ENCODE measurements at regions not wholly inside any gene's neighbourhood (a gene's known extent, or its start where the extent isn't known, plus 50 kb on each side); places are given as distances from the start of the nearest gene placed in this dataset.
"Not testable (repeated sequence)": the region's sequence is repeated elsewhere in the genome, so short reads cannot be mapped to it uniquely, and the experiment has no call there.

DNA sequence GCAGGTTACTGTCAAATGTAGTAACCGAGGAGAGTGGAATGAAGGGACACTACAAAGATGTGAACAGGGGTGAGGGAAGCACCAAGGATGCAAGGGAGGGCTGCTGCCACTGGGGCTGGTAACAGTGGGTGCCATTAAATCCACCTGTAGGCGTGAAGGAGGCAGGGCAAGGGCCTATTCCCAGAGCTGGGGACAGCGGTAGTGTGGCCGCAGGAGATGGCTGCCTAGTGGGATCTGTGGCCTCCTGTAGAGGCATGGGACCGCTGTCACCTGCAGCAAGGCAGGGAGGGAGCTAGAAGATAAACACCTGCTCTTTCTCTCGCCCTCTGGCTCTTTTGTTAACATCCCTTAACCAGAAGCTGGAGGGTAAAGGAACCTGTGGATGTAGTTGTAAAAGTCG, 80.5 kb upstream of the CNIH3 start:
- no peak for DNase-seq

DNA sequence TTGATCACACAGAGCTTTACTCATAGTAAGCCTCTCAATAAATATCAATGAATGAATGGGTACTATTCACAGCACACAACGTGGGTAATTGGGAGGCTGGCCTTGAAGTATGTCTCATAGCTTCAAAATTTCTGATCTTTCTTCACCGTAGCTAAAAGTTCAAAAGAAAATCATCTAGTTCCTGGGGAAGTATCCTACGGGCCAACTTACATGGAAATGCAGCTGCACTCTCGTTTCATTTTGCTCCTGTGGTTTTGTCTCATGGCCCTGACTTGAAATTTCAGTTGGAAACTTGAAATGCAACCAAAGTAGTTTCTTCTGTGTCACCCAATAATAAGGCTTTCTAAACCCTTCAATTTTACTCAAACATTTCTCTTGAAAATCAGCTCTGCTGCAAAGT, 76.1 kb upstream of the CNIH3 start:
- no peak for DNase-seq

DNA sequence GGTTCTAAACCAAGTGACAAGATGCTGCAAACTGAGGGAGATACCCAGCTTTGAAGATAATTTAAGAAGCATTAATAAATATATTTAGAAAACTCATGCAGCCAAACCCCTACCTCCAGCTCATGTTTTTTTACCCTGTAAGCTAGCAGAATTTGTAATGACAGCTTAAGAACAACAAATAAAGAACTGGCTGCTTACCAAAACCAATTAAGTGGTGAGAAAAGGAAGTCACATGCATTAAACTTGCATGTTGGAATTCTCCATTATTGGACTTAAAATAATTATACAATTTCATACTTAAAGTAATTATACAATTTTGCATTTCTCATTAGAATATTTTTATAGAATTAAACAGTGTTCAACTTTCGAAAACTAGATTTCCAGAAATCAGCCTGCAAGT, 75.6 kb upstream of the CNIH3 start:
- DNase-seq = no peak

DNA sequence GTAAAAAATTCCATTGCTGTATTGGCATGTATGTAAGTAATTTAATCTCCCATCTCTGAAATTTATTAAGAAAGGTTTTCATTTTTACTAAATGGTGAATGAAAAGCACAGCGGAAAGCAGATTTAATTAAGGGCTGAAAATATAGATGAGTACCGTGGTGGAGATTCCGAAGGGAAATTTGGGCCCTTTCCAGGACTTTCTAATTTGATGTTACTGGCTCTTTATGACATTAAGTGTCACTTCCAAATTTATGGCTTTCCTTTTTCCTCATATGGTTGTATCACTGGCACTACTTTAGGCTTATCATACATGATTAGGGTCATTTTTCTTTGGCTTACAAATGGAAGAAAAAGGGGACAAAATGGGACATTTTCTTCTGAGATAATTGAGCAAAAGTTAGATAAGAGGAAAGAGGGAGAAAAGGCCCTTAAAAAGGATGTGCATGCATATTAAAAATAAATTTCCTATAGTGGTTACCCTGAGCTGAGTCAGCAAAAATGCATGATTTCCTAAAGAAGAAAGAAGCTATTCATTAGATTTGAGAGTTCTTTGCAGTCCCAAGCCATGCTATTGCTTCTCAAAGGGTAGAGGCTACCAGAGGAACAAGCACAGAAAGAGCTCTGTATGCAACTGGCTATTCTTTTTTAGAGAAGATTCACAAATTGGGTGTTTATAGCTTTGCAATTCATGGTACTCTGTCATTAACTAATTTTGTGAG, 74.9 kb upstream of the CNIH3 start:
- no peak for DNase-seq

DNA sequence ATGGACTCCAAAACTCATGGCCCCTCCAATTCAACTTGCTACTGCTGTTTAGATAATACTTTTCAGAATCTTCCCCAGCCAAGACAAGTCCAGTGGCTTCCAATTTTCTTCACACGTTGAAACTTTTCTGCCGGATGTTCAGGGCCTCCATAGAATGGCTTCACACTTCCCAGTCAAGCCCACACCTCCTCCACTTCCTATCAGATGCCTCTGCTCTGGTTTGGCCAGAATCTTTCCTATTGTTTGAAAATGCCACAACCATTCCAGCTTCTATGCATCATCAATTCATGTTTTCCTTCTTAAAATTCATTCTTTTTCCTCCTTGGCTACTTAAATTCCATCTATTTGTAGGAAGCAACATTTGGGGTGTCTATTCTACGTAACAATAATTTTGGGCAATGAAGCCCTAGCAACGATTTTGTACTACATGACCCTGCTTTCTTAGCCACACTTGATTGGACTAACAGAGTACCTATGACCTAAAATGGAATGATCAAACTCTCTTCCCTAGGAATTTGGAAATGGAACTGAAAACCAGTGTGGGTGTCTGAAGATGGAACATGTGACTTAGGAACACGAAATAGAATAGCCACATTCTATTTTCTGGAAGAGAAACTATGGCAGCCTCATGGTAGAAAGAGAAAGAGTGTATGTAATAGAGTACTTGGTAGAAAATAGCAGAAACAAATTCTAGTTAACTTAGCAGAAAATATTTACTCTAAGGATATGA, 74.1 kb upstream of the CNIH3 start:
- peak; percentile 54 for DNase-seq

DNA sequence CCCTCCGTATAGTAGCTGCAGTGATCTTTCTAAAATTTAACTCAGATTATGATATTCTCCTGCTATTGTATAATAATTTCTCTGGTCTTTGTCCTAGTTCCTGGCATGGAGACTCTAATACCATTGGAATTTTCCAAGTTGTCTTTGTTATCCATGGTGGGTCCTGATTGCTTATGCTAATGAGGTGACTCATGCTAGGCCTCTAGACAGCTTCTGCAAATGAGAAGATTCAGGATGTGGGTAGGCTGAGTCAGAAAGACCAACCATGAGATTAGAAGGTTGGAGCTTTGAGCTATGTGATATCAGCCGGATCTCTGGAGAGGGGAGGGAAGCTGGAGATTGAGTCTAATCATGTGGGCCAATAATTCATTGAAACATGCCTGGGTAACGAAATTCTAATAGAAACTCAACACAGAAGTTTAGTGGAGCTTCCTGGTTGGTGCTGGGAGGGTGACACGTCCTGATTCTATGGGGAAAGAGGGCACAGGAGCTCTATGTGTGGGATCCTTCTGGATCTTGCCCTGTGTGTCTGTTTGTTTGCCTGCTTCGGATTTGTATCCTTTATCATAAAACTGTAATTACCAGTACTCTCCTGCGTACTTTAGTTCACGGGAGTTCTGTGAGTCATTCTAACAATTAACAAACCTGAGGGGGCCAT, 73.2 kb upstream of the CNIH3 start:
- peak; percentile 97 for DNase-seq

DNA sequence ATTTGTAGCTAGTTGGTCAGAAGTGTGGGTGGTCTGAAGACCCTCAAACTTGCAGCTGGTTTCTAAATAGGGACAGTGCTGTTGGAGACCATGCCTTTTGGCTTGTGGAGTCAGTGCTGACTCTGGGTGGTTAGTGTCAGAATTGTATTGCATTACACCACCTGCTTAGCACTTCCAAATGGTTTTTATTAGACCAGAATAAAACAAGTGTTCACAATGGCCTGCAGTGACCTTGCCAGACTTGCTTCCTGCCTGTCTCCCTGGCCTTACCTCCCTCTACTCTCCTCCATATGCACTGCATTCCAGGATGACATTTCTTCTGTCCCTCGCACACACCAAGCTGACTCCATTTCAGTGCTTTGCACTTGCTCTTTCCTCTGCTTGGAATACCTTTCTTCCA, 72.7 kb upstream of the CNIH3 start:
- peak; percentile 22 for DNase-seq

DNA sequence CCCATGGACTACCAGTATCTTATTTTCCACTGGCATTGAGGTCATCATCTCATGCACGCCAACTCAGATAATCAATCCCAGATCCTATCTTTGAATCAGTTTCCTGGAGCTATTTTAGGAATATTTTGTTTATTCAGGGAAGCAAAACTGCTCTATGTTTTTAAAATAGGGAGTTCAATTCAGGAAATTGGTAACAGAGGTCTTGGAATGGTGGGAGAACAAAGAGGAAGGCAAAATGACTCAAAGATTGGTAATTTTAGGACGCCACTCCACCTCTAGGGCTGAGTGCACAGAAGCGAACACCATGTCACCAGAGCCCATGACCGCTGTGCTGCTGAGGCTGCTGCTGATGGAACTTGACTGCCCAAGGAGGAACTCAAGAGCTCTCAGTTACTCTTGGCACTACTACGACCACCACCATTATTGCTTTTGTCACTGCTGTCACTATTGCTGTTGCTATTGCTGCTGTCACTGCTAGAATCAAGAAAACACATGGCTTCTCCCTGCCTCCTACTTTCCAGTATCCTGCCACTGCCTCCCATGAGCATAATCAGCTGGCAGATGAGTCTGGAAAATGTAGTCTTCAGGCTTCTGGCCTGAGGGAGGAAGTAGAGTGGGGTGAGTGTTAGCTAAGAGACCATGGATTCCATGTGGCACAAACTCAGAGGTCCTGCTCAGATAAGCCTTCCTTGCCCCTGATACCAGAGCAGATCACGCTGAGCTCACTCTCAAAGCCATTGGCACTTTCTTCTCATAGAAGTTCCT, 71.6 kb upstream of the CNIH3 start:
- DNase-seq = peak; percentile 77

DNA sequence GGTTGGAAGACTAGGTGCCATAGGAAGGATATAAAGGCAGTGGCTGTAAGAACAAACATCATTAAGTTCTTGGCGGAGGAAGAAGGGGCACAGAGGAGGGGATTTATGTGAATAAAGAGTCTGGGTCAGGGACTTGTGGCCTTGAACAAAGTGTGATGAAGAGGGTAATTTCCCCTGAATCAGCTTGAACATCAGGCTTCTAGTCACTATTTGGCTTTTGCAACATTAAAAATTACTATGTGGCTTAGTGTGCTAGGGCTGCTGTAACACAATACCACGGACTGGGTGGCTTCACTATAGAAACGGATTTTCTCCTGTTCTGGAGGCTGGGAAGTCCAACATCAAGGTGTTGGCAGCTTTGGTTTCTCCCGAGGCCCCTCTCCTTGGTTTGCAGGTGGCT, 70.5 kb upstream of the CNIH3 start:
- no peak for DNase-seq

DNA sequence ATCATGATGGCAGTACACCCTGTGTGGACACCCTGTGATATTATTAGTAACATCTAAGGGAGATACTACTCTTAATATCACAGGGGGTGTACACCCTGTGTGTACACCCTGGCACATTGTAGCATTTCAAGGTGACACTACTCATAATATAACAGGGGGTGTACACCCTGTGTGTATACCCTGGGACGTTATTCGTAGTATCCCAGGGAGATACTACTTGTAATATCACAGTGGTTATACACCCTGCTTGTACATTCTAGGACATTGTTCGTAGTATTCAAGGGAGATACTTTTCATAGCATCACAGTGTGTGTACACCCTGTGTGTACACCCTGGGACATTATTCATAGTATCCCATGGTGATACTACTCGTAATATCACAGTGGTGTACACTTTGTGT, 67.4 kb upstream of the CNIH3 start:
- DNase-seq = no peak

DNA sequence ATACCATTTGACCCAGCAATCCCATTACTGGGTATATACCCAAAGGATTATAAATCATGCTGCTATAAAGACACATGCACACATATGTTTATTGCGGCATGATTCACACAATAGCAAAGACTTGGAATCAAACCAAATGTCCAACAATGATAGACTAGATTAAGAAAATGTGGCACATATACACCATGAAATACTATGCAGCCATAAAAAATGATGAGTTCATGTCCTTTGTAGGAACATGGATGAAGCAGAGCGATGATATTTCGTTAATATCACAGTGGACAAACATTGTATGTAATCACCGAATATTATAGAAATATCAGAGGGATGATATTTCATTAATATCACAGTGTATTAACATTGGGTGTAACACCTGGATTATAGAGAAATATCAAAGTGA, 64.9 kb upstream of the CNIH3 start:
- DNase-seq = not testable (repeated sequence)

DNA sequence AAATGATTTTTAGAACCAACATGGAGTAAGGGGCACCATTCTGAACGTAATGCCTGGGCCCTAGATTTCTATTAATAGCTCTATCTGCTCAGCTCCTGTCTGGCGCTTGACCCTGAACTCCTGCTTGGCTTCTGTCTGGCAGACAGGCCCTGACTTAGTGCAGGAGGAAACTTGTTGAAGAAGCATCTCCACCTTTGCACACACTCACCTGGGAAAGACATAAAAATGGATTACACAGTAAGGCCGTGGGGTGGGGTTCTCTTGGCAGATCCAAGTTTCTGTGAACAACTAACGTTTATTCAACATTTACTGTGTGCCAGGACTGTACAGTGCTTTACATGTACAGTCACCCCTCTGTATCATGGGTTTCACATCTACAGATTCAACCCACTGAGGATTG, 62.1 kb upstream of the CNIH3 start:
- DNase-seq = no peak

GRCh38 chr1:224554620-224555259, 61.4 kb upstream of the CNIH3 start:
- DNase-seq = no peak

DNA sequence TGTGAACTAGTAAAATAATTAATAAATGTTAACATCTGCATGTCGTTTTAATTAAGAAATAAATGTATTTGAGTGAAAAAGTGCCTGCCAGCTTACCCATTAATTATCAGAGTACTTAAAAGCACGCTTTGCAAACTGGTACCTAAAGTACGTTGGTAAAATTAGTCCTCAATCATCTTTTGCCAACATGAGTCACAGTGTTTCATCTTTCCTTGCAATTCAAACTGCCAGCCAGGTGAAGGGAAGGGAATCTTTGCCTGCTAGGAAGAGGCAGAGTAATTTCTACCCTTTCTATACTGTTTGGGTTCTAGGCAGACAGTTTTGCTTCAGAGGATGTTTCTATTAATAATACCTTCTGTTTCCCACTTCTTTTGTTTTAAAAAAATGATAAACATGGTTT, 57.2 kb upstream of the CNIH3 start:
- DNase-seq = no peak

GRCh38 chr1:224559981-224560728, 56.0 kb upstream of the CNIH3 start:
- peak; percentile 83 for DNase-seq

GRCh38 chr1:224562881-224563280, 53.2 kb upstream of the CNIH3 start:
- not testable (repeated sequence) for DNase-seq

GRCh38 chr1:224563666-224564065, 52.5 kb upstream of the CNIH3 start:
- DNase-seq = no peak

- DNase-seq = no peak
These were observed 51.5 kb upstream of the CNIH3 start for GRCh38 chr1:224564454-224565084.

- peak; percentile 83 for DNase-seq
These were observed 50.9 kb upstream of the CNIH3 start for GRCh38 chr1:224565186-224565585.

DNA sequence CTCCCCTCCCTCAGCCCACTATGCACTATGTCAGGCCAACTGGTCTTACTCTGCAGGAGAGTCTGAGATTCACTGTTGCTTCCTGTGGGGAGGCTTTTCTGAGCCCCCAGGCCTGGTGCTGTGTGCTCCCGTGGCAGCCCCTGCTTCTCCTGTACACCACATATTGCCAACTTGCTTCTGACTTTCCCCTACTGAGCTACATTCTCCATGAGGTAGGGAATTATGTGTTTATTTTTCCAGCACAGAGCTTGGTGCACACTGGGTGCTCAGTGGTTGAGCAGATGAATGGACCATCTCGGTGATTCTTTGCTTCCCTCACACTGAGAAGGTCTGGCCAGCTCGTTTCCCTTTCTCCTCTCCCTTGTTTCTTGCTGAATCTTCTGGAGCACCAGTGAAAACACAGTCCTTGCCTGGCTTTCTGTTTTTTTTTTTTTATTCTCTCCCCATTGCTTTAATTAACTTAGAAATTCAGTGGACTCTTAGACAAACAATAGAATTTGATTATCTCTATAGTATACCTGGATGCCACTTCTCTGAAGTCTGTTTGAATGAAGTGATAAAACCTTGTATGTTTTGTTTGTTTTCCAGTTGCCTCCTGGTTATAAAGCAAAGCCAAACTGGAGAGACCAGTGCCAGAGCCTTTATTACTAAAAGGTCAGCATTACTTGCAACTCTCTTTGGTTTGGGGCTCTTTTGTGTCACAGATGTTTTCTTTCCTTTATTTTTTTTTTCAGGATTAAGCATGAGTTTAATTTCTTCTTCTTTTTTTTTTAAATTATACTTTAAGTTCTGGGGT, 50.3 kb upstream of the CNIH3 start:
- no peak for DNase-seq
